ENCODE measurements at regions not wholly inside any gene's neighbourhood (a gene's known extent, or its start where the extent isn't known, plus 50 kb on each side); places are given as distances from the start of the nearest gene placed in this dataset.
"Not testable (repeated sequence)": the region's sequence is repeated elsewhere in the genome, so short reads cannot be mapped to it uniquely, and the experiment has no call there.

GRCh38 chr4:128646893-128647292 is 162.6 kb upstream of the JADE1 start:
- DNase-seq, result not testable (repeated sequence)

GRCh38 chr4:128644693-128645654 is 164.5 kb upstream of the JADE1 start:
- not testable (repeated sequence) for DNase-seq

GRCh38 chr4:128644107-128644506 is 165.4 kb upstream of the JADE1 start:
- not testable (repeated sequence) for DNase-seq

- DNase-seq, result not testable (repeated sequence)
These were observed 167.9 kb upstream of the JADE1 start for GRCh38 chr4:128641566-128641965.

- no peak for DNase-seq
These were observed 169.8 kb upstream of the JADE1 start for GRCh38 chr4:128639541-128640270.

GRCh38 chr4:128636906-128637305 is 172.6 kb upstream of the JADE1 start:
- DNase-seq, result no peak

- no peak for DNase-seq
These were observed 173.4 kb upstream of the JADE1 start for GRCh38 chr4:128635955-128636560.

GRCh38 chr4:128635141-128635954 is 174.2 kb upstream of the JADE1 start:
- no peak for DNase-seq

GRCh38 chr4:128633067-128633466 is 176.4 kb upstream of the JADE1 start:
- no peak for DNase-seq

- DNase-seq, result no peak
These were observed 178.6 kb upstream of the JADE1 start for GRCh38 chr4:128630871-128631270.

GRCh38 chr4:128623508-128624215 is 185.8 kb upstream of the JADE1 start:
- DNase-seq, result no peak

- not testable (repeated sequence) for DNase-seq
These were observed 189.1 kb upstream of the JADE1 start for GRCh38 chr4:128620279-128620965.

- DNase-seq, result no peak
These were observed 194.3 kb upstream of the JADE1 start for GRCh38 chr4:128615197-128615596.

- DNase-seq, result no peak
These were observed 201.5 kb upstream of the JADE1 start for GRCh38 chr4:128608006-128608405.

GRCh38 chr4:128606173-128606572 is 203.3 kb upstream of the JADE1 start:
- no peak for DNase-seq

- DNase-seq, result no peak
These were observed 204.7 kb upstream of the JADE1 start for GRCh38 chr4:128604840-128605239.

- DNase-seq, result no peak
These were observed 205.3 kb upstream of the JADE1 start for GRCh38 chr4:128604204-128604603.

GRCh38 chr4:128603081-128603480 is 206.4 kb upstream of the JADE1 start:
- no peak for DNase-seq

- no peak for DNase-seq
These were observed 207.4 kb upstream of the JADE1 start for GRCh38 chr4:128601991-128602695.

All from NCI-H2171 treated with DMSO at 0.1 percent for 48 hours (cell line).